HG02642 (cell line): ENCODE measurements at regions not wholly inside any gene's neighbourhood (a gene's known extent, or its start where the extent isn't known, plus 50 kb on each side); places are given as distances from the start of the nearest gene placed in this dataset.
A peak's percentile ranks its signal among the peaks of the same experiment; 100 is the strongest.

Experiments used
- ATAC-seq: cut with Tn5 transposase; IDR thresholded peaks from one replicate; pipeline ENCODE4 v1.9.1; 2021; ENCODE audit warnings: mild to moderate bottlenecking; ENCODE audit not compliant: unreplicated experiment, poor library complexity

DNA sequence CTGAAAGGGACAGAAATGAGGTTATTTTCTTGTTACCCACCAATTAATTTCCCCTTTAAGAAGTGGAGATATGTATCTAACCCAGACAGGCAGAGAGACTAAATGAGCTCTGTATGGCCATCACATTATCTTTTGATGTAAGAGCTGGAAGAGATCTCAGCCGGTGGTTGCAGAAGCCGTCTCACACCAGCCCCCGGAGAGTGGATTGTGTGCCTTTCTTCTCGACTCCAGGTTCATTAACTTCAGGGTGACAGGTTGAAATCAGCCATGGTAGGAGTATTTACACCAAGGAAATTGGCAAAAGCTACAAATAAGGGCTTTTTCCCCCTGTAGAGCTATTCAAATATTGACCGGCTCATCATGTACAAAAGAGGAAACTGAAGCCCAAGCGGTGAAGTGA is 580.3 kb upstream of the CADM1 start:
- no peak for ATAC-seq

DNA sequence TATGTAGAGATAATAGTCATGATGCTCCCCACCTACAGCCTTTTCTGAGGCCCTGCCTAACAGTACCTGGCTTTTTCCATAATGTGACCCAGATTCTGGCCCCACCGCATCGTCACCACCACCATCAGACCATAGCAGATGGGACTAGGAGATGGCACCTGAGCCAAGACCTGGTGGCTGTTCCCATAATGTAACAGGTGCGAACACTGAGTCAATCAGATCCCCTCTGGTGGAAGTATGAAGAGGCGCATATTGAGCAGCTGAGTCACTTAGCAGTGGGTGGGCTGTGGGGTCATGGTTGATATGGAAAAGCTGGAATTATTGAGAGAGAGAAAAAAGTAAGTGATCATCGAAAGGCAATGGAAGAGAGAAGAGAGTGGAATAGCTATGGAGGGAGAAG is 578.0 kb upstream of the CADM1 start:
- ATAC-seq, result no peak

DNA sequence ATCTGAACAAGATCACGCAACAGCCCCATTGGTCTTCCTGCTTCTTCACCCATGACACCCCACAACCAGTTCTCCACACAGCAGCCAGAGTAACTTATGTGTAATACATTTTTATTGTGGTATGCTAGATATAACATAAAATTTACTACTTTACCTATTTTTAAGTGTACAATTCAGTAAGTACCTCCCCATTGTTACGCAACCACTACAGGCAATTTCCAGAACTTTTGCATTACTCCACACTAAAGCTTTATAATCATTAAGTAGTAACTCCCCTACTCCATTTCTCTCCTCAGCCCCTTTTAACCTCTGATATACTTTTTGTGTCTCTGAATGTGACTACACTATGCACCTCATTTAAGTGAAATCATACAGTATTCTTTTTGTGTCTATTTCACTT is 575.4 kb upstream of the CADM1 start:
- ATAC-seq, result no peak

DNA sequence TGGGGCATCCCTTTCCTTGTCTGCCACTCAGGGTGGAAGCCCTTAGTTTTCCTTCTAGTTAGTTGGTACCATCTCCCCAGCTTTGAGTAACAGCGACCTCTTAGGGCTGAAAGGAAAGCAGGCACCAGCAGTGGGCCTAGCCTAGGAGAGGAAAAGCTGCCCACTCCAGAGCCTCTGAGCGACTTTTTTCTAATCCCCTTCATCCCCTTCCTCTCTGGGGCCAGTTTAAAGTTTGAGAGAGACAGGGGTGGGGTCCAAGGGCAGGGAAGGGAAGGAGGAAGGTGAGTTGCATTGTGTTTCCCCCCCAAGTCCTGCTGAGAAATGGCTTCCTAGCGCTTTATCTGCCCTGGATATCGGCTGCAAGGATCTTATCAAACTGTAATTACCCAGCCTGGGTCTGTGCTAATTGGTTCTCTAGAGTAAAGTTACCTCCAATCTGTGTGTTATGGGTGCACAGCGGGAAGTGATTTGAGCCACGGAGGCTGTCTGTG is 573.9 kb upstream of the CADM1 start:
- no peak for ATAC-seq

DNA sequence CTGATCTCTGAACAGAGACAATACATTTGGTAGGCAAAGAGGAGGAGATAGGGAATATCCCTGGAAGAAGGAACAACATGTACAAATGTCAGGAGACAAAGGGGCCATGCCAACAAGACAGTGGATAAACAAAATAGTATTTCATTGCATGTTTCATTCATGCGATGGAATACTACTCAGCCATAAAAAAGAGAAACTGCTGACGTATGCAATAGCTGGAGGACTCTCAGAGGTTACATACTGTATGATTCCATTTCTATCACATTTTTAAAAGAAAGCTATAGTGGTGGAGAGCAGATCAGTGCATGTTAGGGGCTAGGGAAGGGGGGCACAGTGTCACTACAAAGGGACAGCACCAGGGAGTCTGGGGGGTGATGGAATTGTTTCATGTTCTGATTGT is 572.9 kb upstream of the CADM1 start:
- ATAC-seq, result no peak

DNA sequence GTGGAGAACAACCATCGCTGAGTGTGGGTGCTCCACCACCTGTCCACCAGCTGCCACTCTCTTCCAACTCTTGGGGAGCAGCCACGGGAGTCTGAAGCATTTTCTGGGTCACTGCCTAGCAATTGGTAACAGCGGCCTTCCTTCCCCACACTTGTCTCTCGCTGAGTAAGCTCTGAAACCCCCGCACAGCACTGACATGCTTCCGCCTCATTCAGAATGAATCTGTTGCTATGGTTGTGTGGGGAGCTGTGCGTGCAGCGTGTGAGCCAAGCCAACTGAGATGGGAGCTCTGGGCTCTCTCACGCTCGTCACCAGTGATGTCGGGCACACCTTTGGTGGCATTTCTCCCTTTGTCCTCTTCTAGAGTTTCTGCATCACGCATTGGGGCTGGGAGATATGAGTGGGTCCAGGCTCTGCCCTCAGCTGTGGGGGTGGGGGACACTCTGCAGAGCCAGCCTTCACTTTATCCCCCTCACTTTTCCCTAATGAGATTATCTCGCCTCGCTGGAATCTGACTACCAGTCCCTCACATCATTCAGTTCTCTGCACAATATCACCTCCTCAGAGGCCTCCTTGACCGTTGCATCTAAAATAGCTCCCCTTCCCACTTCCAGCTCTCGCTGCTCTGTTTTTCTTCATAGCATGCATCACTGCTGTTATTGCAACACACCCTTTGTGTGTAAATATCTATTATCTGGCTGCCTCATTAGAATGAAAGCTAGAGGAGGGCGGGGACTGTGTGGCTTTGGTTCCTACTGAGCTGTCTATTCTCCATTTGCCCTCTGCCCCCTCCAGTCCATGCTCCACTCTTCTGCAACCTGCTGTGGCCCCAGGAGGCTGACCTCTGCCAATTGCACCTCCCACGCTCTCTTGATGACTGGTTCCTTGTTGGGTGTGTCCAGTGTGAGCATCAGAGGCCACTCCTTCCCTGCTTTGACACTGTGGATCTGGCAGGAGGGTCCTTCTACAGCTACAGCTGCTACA is 569.9 kb upstream of the CADM1 start:
- ATAC-seq, result peak; percentile 81

DNA sequence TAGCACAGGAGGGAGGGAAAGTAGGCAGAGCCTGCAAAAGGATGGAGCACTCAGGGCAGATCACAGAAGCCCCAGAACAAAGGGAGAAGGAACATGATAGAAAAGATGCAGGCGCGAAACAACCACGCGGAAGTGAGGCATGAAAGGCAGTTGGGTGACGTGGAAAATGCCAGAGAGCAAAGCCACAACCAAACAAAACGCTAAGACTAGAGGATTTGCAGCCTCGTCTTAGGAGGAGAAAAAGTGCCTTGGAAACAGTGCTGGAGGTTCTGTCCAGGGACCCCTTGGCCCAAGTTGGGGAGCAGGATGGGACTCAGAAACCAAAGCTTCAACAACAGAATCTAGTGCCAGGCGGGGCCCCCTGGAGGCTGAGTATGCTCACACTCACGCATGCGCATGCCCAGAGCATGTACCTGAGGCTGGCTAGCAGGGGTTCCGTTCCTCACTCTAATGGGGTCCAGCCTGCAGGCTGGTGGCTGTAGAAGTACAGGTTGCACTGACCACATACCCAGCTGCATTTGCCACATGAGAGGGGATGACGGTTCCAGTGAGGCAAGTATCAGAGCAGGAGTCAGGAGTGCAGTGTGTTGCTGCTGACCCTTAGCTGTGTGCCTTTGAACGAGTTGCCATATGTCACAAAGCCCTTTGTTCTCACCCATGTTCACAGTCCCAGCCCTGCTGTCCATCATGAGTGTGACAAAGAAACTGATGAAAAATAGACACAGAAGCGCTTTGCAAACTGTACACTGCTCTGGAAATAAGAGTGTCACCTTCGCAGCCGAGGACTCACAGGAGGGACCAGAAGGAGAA is 568.6 kb upstream of the CADM1 start:
- no peak for ATAC-seq

DNA sequence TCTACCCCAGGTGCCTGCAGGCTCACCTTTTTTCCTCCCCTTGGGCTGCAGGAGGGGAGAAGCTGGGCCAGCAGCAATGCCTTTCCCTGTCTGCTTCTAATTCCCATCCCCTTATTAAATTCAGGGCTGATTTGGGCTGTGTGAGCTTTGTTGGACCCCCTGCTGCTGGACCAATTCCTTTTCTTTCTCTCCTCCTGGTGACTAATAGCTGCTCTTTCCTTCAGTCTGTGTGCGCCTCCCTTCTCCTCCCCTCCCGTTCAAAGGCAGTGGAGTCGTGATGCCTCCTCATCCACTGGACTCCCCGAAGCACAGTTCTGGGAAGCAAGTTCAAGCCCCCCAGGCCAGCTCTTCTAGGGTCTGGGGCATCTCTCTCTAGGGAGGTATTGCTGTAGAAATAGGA is 567.9 kb upstream of the CADM1 start:
- ATAC-seq, result no peak

DNA sequence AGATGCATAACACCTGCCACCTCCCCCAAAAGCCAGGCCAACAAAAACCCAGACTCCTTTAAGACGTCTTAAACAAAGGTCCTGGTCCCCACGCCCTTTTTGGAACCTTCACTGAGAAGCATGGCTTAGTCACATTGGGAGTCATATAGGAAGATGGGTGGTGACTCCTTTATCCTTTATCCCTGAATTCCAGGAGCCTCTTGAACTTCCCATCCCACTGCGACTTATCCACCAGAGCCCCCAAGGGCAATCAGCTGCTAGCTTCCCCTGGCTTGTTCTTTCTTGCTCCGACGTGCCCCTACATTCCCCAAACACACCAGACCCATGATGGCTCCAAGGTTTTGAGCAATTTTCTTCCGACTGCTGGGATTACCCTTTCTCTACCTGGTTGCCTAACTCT is 567.0 kb upstream of the CADM1 start:
- ATAC-seq, result no peak

DNA sequence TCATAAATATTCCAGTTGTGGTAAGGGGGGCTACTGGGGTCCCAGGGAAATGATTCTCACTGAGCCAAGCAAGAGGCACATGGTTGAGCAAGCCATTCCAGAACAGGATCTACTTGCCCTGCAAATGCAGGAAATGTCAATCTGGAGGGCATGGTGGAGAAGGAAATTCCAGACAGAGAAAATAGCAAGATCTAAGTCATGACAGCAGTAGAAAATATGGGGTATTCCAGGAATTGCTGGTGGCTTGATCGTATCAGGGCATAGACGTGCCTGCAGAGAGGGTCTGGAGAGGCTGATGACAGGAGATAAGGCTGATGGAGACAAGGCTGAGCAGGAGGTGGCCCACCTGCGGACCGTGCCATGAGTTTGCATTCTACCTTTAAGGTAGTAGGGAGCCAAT is 566.3 kb upstream of the CADM1 start:
- no peak for ATAC-seq

DNA sequence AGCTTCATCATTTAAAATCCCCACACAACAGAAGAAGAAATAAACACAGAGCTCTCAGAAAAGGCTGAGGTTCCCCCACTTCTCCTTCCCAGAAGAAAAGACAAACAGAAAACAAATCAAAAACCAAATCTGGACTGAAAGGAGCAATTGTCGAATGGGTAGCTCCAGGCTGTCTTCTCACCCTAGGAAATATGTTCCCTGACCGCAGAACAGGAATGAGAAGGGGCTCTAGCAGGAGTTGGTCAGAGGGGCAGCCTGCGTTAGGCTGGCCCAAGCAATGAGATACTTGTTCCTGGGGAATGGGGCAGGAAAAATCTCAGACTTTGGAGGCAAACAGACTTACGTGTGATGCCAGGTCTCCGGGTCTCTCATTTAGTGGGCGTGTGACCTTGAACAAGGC is 562.6 kb upstream of the CADM1 start:
- ATAC-seq, result no peak

DNA sequence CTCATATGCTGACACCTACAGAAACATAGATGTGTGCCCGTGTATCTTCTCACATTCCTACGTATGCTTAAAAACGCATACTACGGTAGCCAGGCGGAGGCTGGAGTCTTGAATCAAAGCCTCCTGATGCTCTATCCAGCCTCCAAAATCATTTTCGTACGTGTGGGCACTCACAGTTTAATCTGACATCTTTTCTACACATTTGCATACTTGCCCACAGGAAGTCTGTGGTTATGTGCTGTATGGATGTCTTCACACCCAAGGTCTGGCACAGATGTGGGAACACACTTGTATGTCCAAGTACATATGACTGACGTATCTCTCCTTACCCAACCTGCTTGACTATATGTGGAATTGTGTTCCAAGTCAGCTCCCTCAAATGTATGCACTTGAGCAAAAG is 561.8 kb upstream of the CADM1 start:
- ATAC-seq, result no peak

DNA sequence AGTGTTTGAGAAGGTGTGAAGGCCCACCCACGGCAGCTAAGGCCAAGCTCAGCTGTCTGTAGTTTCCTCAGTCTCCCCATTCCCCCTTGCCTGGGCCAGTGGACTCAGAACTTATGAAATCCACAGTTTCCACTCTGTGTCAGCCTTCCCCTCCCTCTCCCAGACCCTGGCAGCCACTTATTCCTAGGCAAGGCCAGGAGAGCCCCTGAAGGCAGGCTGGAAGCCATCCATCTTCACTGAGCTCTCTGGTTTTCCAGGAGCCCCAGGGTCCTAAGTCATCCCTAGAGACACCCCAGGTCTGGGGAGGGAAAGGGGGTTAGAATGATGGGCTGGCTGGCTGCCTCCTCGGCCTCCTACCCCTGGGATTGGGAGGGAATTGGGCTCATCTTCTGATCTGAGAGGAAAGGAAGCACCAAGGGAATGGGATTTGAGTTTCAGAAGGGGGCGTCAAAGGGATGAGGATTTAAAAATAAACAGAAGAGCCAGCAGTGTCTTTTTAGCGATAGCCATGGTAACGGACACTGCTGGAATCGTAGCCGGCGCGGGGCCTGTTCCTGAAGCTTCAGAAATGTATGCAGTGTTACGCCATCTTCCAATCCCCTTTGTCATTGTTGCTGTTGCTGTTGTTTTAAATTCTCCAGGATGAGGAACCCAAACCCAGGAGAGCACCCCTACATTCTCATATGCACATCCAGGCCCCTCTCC is 561.1 kb upstream of the CADM1 start:
- ATAC-seq, result no peak

DNA sequence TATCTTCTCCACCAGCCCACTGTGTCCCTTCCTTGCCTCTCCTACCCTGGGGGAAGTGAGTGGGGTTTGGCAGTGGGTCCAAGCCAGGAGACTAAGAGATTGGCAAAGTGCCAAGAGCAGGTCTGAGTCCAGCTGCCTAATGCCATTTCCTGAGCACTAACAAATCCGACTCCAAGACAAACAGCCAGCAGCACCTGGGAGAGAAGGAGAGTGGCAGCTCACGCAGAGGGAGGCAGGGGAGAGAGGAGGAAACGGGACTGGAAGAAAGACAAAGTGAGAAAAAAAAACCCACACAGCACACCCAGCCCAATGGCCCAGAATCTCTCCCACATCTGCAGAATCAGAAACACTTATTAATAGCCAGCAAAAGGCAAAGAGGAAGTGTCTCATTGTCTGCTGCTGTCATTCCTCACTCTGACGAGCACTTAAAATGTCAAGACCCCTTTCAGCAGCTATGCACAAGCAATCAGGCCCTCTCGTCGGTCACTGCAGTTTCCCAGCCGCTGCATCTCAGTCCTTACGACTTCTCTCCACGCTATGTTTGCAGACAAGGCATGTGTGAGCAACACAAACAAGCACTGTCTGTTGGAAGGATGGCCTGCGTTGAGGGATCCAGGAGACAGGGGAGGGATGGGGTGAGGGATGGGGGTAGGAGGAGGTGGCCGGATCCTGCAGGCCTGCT is 558.4 kb upstream of the CADM1 start:
- no peak for ATAC-seq

DNA sequence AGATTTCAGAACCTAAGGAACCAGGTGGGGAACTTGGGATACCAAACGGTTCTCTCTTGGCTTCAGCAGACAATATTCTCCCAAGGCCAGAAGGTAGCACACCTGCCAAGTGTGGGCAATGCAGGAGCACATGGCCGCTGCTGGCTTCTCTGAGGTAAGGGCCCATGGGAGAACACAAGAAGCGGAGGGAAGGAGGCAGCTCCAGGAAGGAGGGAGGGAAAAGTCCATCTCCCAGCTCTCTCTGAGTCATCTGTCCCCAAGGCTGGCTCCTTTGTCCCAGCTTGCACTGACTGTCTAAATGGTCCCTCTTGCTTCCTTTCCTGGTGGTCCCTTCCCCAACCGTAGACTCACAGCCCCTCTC is 557.9 kb upstream of the CADM1 start:
- no peak for ATAC-seq

DNA sequence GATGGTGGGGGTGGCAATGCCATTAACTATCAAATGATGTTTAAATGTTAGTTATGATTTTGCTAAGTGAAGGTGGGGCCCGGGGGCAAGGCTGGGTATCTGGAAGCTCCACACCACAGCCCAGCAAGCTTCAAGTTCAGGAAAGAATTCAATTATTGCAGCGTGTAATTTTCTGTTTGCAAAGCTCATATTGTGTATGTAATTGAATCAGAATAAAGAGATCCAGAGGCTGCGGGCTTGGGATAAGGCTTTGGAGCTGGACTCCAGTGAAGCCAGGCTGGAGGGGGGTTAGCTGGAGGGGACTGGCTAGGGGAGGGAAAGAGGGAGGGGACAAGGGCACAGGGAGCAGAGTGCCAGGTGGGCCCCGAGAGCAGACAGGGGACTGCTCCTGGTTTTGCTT is 557.1 kb upstream of the CADM1 start:
- no peak for ATAC-seq

DNA sequence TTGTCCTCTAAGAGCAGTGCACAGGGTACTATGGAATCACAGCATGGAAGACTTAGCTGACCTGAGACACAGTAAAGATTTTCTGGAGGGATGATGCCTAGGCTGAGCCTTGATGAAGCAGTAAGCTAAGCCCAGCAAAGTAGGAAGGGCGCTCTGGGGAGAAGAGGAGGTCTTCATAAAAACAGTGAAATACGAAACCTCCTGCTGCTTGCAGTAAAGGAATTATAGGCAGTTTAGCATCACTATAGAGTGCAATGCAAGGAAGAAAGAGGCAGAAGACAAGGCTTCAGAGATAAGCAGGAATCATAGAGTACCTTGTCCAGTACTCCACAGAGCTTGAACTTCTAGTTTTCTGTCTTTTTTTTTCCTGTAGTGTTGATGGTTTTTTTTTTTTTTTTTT is 555.7 kb upstream of the CADM1 start:
- no peak for ATAC-seq

DNA sequence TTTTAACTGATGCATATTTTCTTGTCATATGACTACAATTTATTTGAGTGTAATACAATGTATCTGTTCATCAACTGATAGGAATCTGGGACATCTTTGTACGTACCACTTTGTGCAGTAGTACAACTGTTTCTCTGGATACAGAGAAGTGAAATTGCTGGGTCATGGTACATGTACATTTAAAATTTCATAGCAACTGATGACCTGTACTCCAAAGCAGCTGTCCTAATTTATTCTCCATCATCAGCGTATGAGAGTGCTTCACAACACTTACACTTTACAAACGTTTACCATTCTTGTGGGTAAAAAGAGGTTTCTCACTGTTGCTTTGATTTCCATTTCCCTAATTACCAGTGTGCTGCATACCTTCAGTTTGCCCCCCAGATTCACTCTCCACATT is 552.8 kb upstream of the CADM1 start:
- no peak for ATAC-seq

DNA sequence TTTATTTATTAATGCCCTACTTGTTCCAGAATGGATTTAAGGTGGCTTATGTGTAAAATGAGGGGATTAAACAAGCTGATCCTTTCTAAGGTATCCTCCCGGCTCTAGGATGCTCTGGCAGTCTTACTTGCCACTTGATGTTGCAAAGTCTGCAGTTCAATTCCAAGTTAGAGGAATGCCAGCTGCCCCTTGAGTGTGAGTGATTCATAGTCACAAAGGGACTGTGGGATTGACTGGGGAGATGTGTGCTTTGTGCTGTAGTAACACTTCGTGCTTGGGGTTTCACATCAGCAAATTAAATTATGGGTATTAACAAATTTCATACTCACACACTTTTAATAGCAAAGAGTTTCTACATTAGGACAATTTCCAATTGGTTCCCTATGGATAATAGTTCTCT is 550.8 kb upstream of the CADM1 start:
- no peak for ATAC-seq

DNA sequence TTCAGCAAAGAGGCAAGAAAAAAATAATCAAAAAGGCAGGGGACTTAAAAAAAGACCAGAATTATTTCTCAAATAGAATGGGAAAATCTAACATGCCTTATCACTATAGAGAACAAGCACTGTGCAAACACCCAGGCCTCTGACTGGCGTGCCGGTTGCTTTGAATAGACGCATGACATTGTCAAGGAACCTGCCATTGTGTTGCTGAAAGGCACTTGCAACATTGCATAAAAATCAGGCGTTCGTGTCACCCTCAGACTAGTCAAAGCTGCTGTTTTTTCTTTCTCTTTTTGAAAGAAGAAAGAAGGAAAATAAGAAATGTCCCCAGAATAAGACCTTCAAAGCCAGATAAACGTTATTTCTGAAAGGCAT is 549.3 kb upstream of the CADM1 start:
- ATAC-seq, result no peak
